Ramos (cell line): ENCODE measurements at regions not wholly inside any gene's neighbourhood (a gene's known extent, or its start where the extent isn't known, plus 50 kb on each side); places are given as distances from the start of the nearest gene placed in this dataset.
"Not testable (repeated sequence)": the region's sequence is repeated elsewhere in the genome, so short reads cannot be mapped to it uniquely, and the experiment has no call there.

Source experiments
- in situ Hi-C: fragments of 300-500 bp; cut with MboI; formaldehyde crosslinking; loops from one replicate; pipeline ENCODE4 v1.14.3; 2022; ENCODE audit warnings: low sequenced_read_pairs; ENCODE audit not compliant: unreplicated experiment

DNA sequence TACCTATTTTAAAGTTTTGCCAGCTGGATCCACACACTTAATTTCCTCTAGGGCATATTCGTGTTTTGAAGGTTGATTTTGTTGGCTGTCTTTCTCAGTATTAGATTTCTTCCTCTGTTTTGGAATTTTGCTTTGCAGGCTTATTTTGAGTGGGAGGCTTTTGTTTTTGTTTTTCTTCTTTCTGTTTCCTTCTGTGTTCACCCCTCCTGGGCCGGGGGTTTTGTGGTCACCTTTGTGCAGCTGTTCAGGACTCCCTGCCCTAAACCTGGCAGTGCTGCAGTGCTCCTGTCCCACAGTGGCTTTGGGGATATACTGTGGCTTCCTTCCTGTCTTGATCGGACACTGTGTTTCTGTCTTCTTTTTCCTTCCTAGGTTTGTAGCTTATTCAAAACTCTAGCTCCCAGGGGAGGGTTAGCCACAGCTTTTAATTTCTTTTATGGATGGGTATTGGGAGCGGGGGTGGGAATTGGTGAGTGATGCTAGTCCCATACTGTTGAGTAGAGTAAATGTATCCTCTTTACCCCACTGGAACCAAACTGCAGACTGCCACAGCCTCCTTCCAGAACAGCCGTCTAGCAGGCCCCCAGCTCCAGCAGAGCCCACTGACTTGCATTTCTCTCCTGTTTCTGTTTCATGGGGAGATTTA, 228.7 kb upstream of the FZD8 start:
- in situ Hi-C loops, result no loop called here

DNA sequence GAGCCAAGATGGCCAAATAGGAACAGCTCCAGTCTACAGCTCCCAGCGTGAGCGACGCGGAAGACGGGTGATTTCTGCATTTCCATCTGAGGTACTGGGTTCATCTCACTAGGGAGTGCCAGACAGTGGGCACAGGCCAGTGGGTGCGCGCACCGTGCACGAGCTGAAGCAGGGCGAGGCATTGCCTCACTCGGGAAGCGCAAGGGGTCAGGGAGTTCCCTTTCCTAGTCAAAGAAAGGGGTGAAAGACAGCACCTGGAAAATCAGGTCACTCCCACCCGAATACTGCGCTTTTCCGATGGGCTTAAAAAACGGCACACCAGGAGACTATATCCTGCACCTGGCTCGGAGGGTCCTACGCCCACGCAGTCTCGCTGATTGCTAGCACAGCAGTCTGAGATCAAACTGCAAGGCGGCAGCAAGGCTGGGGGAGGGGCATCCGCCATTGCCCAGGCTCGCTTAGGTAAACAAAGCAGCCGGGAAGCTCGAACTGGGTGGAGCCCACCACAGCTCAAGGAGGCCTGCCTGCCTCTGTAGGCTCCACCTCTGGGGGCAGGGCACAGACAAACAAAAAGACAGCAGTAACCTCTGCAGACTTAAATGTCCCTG, 216.7 kb upstream of the FZD8 start:
- in situ Hi-C loops, result not testable (repeated sequence)

DNA sequence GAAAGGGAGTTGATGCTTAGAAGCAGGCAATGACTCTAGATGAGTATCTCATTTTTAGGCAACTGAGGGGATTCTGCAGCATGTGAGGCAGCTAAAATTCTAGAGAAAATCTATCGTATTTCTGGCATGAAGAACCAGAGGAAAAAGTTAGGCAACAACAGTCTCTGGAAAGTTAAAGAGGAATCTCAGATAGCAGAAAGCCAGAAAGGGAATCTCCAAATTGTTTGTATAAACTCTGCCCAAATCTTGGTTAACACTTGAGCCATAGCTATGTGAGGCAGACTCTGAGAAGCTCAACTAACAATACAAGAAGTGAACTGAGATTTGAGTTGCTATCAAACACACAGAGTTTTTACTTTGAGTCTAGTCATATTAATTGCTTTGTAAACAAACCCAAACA, 215.8 kb upstream of the FZD8 start:
- in situ Hi-C loops, result no loop called here

DNA sequence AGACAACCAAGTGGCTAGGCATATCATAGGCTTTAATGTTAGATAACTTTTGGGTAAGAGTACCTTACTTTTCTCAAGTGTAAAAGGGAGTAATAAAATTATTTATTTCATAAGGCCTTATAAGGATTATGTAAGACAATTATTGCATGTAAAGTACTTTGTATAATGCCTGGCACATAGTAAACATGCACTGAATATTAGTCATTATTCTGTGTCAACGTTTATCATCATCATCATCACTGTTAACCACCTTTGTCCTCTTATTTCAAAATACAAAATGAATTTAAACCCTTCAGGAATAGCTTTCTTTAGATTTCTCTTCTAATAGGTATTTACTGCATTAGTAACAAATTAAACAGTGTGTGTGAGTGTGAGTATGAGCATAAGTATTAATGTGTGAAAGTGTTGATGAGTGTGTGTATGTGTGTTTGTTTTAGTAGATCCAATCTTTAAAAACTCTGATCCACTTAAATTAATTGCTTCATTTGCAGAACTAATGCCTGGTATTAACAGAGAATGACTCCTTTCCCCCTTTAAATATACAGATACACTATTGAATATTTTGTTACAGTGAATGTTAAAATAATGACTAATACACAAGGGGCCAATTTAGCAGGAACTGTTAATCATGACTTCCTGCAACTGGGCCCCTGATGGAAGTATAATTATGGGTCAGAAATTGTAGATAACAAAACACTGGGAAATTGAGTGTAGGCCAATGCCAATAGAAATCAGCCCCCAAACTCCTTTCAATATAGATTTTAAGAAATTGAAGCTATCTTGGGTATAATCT, 213.3 kb upstream of the FZD8 start:
- in situ Hi-C loops, result no loop called here

DNA sequence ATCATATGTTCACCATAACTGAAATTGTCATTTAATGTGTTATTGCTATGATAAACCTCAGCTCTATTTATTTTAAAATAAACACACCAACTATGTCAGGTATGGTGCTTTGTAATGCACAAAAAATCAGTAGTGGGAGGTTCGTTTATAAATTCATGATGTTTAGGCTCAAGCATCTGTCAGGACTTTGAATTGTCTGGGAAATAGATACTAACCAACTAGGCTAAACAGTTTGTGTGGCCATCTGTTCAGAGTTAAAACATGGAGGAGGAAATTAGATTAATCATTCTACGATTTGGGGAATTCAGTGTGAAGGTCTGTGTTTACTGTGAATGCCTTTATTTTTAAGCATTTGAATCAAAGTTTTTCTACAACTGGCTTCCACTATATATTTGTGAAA, 212.6 kb upstream of the FZD8 start:
- in situ Hi-C loops, result no loop called here

DNA sequence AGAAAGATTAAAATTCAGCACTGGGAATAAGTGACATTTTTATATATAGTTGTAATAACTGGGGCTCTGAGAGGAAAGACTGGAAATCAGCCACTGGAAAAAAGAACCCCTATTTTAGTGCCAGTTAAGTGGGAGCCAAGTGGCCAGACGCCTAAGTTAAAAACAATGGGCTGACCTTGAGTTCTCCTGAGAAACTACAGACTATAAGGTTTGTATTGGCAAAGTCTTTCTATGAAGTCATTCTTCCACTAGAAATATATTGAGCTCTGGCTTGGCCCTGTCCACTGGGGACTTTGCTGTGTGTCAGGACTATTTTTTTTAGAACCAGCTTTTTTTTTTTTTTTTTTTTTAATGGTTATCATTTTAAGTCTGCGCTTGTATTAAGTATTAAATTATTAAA, 210.6 kb upstream of the FZD8 start:
- in situ Hi-C loops, result no loop called here

DNA sequence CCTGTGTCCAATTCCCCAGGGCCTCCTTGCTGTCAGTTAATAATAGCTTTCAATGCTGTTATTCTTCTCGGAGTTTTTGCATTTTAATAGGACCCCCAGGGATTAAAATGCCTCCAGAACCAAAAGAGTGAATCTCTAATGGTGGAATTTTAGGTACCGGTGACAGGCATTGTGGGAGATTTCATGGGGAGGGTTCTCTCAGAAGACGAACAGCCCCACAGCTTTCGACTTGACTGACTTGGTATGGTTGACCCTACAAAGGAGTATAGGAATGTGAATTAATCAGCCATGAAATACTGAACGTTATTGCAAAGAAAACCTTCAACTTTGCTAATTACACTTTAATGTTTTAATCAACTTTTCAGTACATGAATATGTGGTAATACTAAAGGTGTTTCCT, 206.3 kb upstream of the FZD8 start:
- in situ Hi-C loops, result no loop called here

DNA sequence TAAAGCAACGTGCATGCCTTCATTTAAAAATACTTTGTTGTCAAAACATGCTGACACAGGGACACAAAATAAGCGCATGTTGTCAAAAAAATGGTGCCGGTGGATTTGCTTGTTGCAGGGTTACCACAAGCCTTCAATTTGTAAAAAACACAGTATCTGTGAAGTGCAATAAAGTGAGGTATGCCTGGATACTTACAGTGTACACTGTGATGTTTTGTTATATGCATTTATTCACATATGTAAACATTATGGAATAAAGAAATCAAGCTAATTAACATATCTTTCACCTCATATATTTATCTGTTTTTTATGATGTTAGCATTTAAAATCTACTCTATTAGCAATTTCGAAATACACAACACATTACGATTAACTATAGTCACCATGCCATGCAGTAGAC, 202.6 kb upstream of the FZD8 start:
- in situ Hi-C loops, result no loop called here

DNA sequence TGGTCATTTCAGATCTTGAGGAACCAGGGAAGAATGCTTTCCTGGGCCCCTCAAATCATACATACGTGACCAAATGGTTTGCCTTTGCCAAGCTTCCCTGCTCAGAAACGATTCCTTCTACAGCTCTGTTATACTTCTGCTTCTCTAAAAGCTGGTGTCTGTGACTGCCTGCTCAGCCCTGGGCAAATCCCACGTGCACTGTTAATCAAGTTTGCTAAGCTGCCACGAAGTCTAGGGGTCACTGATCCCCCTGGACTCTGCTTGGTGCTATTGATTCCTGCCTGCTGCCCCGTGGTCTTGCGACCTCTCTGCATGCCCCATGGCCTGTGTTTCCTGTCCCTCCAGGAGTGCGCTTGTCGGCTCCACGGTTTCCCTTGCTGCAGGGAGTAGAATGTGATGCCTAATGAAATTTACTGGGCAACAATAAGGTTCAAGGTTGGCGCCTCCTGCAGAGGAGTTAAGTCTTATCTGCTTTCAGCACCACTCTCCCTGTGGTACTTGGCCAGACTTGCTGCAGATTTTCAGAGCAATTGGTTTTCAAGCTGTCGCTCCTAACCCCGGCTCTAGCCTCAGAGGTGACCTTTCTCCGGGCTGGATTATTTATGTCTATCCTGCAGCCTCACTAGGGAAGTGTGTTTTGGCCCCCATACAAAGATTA, 201.6 kb upstream of the FZD8 start:
- in situ Hi-C loops, result no loop called here

DNA sequence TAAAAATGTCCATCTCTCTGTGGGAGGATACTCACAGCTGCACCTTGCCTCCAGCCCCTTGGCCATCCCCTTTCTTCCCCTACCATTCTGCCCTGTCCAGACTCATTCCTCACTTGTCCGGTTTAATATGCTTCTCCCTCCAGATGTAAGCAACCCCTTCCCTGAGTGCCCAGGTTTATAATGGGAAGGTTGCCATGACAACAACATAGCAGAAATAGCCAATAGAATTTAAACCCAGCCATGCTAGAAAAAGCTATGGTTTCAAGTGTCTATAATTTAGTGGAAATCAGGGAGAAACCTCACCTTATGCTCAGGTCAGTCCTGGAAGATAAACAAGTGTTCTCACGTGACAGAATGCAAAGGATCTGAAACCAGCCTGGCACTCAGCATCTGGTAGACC, 196.0 kb upstream of the FZD8 start:
- in situ Hi-C loops, result no loop called here

DNA sequence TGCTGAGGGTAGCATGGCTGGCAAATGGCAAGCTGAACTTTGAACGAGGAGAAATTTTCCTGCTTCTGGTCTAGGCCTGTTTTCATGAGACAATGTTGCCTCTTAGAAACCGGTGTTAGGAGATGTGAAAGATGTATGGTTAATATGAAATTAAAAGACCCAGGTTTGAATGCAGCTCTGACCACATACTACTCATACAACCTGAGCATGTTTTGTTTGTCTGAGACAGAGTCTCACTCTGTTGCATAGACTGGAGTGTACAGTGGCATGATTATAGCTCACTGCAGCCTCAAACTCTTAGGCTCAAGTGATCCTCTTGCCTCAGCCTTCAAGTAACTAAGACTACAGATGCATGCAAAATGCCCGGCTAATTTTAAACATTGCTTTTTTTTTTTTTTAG, 193.4 kb upstream of the FZD8 start:
- in situ Hi-C loops, result no loop called here

DNA sequence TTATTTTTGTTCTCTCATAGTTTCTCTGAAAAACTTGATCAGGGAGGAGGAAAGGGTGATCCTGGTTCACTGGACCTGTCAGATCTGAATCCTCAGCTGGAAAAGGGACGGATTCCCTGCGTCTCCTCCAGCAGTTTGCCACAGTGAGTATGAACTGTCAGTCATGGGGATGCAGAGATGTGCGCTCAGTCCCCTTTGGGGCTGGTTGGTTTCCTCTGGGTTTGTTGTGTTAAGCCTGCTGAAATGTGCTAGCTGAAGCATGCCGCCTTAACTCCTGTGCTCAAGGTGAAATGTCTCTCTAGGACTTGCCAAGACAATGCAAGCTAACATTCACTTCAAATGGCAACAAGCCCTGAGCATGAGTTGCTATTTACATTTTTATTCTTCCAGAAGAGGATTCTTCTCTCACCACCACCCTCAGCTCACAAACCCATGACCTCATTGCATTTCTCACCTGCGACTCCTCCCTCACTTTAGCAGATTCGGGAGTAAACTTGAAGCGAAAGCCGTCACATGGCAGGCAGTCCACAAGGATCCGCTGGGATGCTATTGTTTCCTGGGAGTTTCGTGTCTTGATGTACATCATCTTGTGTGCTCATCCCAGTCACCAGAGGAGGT, 192.9 kb upstream of the FZD8 start:
- in situ Hi-C loops, result no loop called here

DNA sequence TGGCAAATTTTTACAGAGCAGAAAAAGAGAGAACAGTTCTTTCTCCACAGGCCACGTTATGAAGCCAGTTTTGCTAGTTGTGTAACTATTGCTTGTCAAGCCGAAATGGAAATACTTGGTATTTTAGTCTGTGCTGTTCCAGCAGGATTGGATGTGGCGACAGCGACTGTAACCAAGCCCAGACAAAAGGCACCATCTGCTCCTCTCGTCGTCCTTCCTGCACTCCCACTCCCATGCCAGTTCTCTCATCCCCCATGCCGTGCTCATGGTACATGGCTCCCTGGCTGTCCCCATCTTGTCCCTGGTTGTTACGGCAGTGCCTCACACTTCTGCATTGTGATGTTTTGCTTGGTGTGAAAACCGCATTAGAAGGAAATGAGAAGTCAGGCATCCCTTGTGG, 185.7 kb upstream of the FZD8 start:
- in situ Hi-C loops, result no loop called here

DNA sequence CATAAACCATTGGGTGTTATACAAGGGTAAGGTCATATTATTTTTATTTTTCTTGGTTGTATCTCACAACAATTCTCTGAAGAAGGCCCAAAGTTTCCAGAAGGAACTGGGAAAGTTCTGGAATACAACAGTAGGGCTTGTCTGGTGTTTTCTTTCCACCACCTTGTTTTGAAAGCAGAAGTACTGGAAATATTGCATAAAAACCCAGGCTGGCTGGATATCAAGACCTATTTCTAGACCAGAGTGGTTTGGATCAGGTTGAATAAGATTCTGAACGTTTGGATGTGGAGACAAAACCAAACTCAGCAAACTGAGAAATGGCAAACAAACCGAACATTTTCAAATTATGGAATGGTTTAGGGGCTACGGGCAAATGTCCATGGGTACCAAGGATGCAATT, 182.6 kb upstream of the FZD8 start:
- in situ Hi-C loops, result no loop called here

DNA sequence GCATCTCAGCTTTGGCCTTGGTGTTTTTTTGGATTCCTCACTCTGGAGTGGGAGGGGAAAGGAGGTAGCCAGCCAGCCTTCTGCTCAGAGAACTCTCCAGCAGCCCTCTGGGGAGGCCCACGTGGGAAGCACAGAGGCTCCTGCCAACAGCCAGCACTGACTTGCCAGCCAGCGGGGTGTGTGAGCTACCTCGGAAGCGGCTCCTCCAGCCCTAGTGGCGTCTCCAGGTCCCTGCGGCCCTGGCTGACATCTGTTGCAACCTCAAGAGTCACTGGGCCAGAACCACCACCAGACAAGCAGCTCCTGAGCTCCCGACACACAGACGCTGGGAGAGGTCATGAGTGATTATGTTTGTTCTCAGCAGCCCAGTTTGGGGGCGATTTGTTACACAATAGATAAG, 180.2 kb upstream of the FZD8 start:
- in situ Hi-C loops, result no loop called here

DNA sequence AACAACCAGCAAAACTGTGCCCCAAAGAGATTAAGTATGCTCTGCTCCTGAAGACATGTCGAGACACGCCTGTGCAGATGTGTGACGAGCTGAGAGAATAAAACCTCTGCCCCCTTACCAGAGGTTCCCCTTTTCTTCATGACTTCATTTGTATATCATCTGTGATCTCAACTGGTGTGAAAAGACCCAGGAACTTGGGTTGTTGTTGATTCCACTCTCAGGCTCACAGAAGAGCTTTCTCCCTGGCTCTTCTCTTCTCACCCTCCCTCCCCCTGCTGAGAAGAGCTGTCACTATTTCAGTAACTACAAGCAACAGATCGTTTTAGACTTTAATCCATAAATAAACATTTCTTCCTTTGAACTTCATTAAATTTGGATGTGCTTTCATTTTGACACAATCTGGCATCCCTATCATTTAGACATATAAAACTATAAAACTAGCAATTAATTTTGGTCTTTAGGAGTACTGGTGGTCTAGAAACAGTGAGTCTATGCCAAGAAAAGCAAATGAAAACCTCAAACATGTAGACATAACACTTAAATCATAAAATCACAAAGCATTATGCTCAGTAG, 179.3 kb upstream of the FZD8 start:
- in situ Hi-C loops, result no loop called here

DNA sequence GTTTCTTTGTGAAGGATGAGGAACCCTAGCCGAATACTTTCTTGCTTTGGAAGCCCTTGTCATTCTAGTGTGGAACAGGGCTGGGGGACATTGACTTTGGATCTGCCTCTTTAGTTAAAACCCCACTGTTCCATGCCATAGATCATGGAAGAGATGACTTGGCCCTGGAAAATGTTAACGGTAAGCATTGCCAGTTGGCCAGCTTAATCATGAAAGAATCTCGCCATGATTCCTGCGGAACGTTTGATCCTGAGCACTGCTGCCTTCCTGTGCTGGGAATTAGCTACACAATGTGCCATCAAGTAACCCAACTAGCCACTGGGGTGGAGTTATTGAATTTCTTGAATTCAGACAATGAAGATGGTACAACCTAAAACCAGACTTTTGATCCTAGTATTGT, 177.6 kb upstream of the FZD8 start:
- in situ Hi-C loops, result no loop called here

DNA sequence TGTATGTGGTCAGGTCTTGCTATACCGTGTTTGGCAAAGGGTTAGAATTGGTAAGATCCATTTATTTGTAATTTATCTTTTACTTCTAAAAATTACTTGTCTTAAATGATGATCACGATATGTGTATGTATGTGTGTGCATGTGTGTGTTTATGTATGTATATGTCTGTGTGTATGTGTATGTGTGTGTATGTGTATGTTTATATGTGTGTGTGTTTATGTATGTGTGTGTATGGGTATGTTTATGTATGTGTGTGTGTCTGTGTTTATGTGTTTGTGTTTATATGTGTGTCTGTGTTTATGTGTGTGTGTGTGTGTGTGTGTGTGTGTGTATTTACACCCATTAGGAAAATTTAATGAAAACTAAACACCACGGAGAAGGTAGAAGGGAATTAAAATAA, 176.9 kb upstream of the FZD8 start:
- in situ Hi-C loops, result no loop called here

DNA sequence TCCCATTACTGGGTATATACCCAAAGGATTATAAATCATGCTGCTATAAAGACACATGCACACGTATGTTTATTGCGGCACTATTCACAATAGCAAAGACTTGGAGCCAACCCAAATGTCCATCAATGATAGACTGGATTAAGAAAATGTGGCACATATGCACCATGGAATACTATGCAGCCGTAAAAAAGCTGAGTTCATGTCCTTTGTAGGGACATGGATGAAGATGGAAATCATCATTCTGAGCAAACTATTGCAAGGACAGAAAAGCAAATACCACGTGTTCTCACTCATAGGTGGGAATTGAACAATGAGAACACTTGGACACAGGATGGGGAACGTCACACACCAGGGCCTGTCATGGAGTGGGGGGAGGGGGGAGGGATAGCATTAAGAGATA, 175.0 kb upstream of the FZD8 start:
- in situ Hi-C loops, result not testable (repeated sequence)

DNA sequence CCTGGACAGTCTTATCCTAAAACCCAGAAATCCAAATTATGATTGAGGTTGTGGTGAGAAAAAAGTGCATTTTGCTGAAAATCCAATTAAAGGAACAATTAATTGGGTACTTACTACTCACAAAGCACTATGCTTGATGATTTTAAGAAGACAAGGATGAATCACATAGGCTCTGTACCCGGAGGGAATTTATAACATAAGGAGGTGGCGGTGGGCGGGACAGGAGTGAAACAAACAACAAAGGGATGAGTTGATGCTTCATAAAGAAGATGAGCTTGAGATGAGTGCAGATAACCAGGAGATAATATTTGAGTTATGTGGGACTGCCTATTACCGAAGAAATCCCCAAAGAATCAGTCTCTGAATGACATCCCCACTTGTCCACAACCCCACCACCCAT, 171.1 kb upstream of the FZD8 start:
- in situ Hi-C loops, result no loop called here

DNA sequence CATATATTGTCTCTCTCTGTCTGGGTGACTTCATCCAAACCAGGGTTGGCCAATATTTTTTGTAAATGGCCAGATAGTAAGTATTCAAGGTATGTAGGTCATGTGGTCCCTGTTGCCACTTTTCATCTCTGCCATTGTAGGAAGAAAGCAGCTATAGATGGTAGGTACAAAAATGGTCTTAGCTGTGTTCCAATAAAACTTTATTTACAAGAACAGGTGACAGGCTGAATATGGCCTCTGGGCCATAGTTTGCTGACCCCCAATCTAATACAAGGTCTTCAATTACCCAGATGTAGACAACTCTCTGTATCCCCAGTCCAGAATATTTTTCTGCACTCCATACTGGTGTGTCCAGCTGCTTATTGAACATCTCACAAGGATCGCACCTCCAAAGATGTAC, 166.2 kb upstream of the FZD8 start:
- in situ Hi-C loops, result no loop called here
